GM12873 (cell line): ENCODE measurements at regions not wholly inside any gene's neighbourhood (a gene's known extent, or its start where the extent isn't known, plus 50 kb on each side); places are given as distances from the start of the nearest gene placed in this dataset.

Experiments
- CTCF ChIP-seq: IDR thresholded peaks from 2 replicates; pipeline ENCODE4 v1.5.1; 2012; ENCODE audit warnings: low read depth, mild to moderate bottlenecking, moderate library complexity, low read length, control low read depth; ENCODE audit not compliant: insufficient read depth; ENCODE audit errors: missing control alignments

DNA sequence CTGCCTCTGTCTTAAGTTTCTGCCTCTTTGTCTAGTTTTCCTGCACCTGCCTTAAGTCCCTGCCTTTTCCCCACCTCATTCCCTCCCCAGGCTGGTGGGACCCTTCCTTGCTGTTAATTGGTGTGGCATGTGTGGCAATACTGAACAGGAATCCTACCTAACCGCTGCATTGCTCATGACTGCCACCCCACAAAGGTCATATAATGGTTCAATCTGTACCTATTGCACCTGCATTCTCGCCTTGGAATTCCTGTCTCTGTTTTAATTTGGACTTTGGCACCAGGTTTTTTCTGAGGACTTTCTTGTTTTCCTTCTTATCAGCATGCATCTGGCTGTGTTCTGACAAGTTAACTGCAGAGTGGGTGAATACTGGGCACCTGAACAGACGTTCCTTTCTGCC lies 966.2 kb upstream of the TMEM132C start:
- TF ChIP-seq CTCF: no peak

GRCh38 chr12:127301876-127302275 lies 965.1 kb upstream of the TMEM132C start:
- TF ChIP-seq CTCF: no peak

DNA sequence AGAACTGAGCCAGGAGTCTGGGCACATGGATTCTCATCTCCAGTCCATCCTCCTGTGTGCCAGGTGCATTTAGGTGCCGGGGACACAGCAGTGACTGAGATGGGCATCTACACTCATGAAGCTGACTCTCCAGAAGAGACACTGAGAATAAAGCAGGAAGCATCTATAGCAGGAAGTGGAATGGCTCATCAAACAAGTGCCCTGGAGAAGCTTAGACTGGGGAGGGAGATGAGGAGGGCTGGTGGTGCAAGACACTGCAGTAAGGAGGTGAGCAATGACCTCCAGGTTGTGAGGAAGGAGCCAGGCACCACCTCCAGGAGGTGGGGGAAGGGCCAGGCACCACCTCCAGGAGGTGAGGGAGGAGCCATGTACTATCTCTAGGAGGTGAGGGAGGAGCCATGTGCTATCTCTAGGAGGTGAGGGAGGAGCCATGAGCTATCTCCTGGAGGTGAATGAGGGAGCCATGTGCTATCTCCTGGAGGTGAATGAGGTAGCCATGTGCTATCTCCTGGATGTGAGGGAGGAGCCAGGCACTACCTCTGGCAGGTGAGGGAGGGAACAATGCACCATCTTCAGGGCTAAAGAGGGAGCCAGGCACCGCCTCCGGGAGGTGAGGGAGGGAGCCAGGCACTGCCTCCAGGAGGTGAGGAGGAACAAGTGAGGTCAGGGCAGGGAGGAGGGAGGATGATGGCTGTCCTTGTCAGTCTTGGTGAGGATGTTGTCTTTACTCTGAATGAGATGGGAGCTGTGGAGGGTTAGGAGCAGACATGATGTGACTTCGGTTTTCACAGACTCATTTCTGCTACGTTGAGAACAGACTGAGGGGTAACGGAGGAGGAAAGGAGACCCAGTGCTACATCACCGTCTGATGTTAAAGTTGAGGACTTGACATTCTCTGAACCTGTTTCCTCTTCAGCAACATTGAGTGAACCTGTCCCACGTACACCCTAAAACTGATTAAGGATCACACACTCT lies 961.9 kb upstream of the TMEM132C start:
- TF ChIP-seq CTCF: no peak

DNA sequence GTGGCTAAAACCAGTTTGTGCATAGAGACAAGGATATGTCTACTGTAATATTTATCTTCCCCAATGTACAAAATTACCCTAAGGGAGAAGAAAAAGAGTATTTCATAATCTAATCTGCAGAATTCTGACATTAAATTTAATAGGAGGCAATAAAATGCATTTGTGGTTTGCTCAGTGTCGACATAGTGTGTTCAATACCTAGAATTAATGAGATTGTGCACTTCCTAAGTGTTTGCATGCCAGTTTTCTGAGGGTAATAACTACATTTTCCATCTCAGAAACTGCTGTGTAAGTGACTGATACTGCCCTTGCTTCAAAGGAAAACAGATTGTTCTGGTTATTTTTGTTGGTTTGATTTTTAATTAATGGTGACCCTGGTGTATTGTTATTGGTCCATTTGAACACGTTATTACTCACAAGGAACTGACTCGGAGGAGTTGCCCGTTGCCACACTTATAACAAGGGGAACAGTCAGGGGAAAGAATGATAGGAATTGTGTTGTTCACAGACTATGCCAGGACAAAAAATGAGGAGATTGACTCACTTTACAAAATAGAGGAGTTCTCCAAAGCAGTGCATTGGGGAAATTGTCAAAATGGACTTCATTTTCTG lies 960.3 kb upstream of the TMEM132C start:
- TF ChIP-seq CTCF: no peak

DNA sequence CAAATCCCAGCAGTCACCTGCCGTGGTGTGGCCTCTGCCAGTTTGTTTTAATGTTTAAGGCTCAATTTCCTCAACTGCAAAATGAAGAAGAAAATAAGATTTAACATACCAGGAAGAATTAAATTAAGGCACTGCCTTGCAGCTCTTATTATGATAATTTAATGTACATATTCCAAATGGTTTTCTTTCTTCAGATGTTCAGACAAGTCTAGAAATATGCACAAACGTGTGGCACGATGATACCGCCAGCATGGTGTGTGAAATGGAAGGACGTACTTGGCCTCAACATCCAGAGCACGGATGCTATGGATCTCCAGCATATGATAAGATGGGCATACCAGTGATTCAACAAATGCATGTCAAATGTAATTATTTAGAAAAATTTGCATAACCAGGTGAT lies 959.4 kb upstream of the TMEM132C start:
- TF ChIP-seq CTCF: no peak

GRCh38 chr12:127308148-127308547 lies 958.8 kb upstream of the TMEM132C start:
- TF ChIP-seq CTCF: no peak

DNA sequence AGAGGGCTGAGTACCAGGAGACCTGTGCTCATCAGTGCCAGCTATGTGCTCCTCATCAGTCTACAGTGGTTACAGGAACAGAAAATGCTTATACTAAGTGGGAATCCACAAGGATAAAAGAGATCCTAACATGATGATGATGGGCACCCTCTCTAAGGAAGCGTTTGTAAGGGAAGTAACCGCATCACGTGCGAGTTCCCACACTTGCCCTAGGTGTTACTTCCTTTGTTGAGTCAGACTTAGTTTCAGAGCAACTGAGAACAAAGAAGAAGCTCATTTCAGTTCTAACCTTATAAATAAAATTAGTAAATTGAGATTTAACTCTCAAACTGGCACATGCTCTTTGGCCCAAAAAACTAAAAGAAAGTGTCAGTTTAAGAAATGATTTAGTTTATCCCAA lies 956.4 kb upstream of the TMEM132C start:
- no peak for TF ChIP-seq CTCF
